GM12873 (cell line): ENCODE measurements at regions not wholly inside any gene's neighbourhood (a gene's known extent, or its start where the extent isn't known, plus 50 kb on each side); places are given as distances from the start of the nearest gene placed in this dataset.

ENCODE experiments used
- CTCF ChIP-seq: IDR thresholded peaks from 2 replicates; pipeline ENCODE4 v1.5.1; 2012; ENCODE audit warnings: low read depth, mild to moderate bottlenecking, moderate library complexity, low read length, control low read depth; ENCODE audit not compliant: insufficient read depth; ENCODE audit errors: missing control alignments

DNA sequence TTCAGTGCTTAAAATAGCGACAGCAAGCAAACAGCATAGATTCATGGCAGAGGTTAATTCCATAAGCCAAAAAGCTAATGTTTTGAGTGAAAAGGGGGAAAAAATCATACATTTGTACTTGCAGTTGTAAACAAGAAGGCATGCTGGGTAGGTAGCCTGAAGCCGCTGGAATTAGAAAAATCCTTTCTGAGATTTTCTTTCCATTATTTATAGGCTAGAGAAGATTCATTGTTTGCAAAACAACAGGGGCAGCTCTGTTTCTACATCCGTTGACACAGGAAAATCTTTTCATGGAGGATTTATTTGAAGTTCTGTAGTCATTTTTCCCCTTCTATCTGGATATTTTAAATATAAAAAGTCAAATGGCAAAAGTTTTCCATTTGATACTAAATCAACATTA is 843.9 kb downstream of the QKI start:
- no peak for TF ChIP-seq CTCF

DNA sequence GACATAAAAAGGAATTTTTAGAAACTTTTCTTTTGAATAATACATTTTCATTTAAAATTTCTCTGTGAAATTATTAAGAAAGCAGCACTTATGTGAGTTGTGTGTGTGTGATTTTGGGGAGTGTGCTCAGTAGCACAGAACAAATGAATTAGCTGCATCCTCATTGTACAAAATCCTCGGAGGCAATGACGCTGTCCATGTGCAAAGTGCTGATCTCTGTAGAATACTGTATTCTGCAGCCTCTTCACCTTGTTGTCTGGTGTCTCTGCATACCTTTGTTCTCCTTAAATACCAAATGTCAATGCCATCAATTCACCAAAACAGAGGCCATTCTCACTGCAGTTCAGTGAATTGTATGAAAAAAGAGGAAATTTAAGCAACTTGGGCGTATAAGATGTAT is 838.4 kb downstream of the QKI start:
- no peak for TF ChIP-seq CTCF

GRCh38 chr6:164252291-164252690 is 837.8 kb downstream of the QKI start:
- TF ChIP-seq CTCF = no peak

DNA sequence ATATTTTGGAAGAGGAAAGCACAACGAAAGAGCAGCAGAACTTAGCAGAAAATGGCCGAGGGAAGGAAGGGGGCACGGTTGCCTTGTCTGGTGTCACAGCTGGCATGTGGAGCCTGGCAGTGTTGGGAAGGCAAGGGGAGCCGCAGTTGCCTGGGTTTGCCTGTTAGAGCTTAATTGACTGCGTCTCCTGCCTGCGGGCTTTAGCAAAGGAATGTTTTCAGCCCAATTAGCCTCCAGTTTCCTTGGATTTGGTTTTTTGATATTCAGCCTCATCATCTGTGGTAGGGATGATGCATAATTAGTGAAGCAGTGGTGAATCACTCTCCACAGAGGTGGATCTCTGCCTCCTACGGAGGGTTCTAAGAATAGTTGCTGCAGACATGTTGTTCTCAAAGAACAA is 832.6 kb downstream of the QKI start:
- TF ChIP-seq CTCF = no peak

- no peak for TF ChIP-seq CTCF
Observed at GRCh38 chr6:164246082-164246481, 831.6 kb downstream of the QKI start.

DNA sequence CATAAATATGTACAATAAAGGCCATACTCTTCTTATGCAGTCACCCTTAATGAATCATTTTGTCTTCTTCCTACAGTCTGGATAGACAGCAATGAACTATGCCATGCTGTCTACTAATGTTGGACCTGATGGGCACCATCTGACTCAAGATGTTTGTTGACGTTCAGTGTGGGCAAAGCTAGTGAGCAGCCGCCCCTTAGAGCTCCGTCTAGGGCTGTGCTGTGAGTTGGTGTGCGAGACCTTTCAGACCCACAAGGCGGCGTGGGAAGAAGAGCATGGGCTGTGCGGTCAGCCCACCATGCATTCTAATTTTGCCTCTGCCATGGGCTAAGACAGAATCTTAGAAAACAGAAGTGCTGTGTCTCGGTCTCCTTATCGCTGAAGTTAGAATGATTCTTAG is 829.4 kb downstream of the QKI start:
- TF ChIP-seq CTCF = no peak

DNA sequence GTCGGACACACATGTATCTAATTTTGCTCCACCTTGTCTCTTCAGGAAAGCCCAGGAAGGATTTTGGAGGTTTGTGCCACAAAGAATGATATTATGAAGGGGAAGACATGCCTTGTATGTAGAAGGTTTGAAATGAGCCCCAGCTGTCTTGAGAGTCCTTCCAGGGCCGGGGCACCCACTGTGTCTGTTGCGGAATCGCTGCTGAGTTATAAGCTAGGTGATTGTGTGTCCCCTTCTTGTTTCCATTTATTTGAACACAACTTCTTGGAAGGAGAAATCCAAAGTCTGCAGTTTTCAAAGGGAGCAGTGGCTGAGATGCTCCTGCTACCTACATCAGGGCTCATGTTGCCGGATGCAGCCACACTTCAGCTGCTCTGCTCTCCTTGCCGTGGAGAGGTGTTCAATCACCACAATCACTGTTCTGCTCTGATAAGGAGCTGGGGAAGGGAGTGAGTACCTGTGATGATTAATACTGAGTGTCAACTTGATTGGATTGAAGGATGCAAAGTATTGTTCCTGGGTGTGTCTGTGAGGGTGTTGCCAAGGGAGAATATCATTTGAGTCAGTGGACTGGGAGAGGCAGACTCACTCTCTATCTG is 828.6 kb downstream of the QKI start:
- TF ChIP-seq CTCF = no peak
